ENCODE measurements at regions not wholly inside any gene's neighbourhood (a gene's known extent, or its start where the extent isn't known, plus 50 kb on each side); places are given as distances from the start of the nearest gene placed in this dataset.
"Not testable (repeated sequence)": the region's sequence is repeated elsewhere in the genome, so short reads cannot be mapped to it uniquely, and the experiment has no call there.

GRCh38 chr4:126183206-126183605 is 868.5 kb downstream of the FAT4 start:
- no peak for FAIRE-seq
- no peak for DNase-seq (ENCODE audit: insufficient read length, low spot score)

DNA sequence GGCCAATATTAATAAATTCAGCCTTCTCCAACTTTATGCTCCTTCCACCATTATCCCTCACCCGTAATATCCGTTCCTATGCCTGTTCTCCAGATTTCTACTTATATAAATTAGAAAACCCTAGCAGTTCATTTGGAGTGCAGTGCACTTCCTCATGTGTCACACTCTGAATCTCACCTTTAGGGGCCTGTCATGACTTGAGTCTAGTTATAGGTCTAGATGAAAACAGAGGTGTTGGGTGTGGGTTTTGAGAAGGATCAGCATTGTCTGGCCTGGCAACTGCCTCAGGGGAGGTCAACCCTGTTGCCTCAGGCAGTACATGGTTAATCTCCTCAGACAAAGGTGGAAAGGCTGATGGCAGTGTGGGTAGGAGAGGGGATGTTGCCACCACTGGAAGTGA is 876.8 kb downstream of the FAT4 start:
- DNase-seq (ENCODE audit: insufficient read length, low spot score) (no peak), FAIRE-seq (no peak)

GRCh38 chr4:126192506-126192905 is 877.8 kb downstream of the FAT4 start:
- DNase-seq (ENCODE audit: insufficient read length, low spot score) (no peak), FAIRE-seq (no peak)

- DNase-seq (ENCODE audit: insufficient read length, low spot score); FAIRE-seq: not testable (repeated sequence)
Observed at GRCh38 chr4:126201251-126202138, 886.7 kb downstream of the FAT4 start.

- DNase-seq (ENCODE audit: insufficient read length, low spot score), result no peak
- FAIRE-seq, result no peak
Observed at GRCh38 chr4:126202226-126202625, 887.5 kb downstream of the FAT4 start.

GRCh38 chr4:126207910-126208309 is 893.2 kb downstream of the FAT4 start:
- FAIRE-seq (no peak), DNase-seq (ENCODE audit: insufficient read length, low spot score) (no peak)

DNA sequence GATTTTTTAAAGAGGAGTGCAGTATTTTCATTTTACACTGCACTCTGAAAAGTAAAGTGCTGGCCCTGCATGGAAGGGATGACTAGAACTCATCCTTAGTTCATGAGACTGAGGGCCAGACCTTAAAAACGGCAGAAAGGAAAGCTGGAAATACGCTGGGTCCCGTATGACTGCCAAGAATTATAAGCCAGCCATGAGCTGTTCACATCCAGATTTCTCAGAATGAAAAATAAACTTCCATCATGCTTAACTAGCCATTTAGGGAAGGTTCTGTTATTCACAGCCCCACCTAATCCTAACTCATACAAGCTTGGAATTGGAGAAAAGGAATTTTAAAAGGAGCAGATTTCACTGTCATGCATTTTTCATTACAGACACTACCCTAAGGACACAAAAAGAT is 894.4 kb downstream of the FAT4 start:
- no peak for FAIRE-seq
- DNase-seq (ENCODE audit: insufficient read length, low spot score), result no peak

DNA sequence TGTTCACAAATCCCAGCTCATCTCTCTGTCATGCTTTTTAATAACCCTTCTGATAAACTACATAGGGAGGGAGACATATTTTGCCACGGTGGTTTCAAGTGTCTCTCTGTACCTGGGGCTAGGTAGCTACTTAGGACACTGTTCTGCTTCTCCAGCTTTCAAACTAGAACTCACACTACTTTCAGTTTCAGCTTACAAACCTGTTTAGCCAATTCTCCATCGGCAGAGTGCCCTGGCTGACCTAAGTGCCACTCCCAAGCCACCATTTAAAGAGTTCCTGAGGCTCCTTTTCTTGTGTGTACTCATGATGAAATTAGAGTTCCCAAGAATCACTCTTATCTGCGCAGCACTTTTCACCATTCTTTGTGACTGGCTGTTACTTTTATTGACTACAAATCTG is 899.2 kb downstream of the FAT4 start:
- FAIRE-seq (no peak), DNase-seq (ENCODE audit: insufficient read length, low spot score) (no peak)

GRCh38 chr4:126215759-126216158 is 901.0 kb downstream of the FAT4 start:
- DNase-seq (ENCODE audit: insufficient read length, low spot score) (no peak), FAIRE-seq (no peak)

- FAIRE-seq, result no peak
- no peak for DNase-seq (ENCODE audit: insufficient read length, low spot score)
Observed at GRCh38 chr4:126216611-126217010, 901.9 kb downstream of the FAT4 start.

DNA sequence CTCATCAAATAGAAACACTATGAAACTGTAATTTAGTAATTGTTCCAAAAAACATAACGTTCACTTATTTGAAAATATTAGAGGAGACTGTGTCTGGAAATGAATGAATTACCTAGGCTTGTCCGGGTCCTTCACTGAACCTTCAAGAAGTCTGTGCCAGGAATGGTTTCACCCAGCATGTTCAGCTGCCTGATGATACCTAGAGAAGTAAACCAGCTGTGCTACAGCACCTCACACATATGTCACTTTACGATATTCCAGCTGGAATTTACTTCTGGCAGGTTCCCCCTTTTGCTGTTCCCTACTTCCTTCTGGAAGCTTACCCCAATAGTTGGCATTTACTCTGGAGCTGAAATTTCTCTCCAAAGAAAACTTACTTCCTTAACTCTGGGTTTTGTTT is 906.5 kb downstream of the FAT4 start:
- FAIRE-seq (no peak), DNase-seq (ENCODE audit: insufficient read length, low spot score) (no peak)

DNA sequence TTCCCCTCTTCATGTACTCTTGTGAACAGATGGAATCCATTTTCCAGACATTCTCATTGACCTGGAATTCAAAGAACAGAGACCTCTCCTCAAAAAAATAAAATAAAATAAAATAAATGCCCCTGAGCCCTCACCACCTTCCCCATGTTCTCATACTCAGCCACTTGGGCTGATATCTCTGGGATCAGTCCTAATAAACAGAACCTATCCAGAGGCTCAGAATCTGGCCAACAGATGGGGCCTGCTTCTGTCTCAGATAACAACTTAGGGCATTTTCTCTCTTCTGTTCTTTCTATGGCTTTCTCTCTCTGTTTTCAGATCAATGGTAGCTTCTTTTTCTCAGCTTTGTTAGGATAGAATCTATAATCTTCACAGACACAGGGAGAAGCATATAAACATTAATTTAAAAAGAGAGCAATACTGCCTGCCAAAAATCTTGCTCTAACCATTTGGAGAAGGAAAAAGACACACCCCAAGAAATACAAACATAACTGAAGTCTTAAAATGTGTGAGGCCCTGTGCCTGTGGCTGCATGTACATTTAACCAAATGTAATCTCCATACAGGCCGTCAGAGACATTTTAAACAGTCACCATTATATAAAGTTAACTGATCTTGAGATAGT is 907.1 kb downstream of the FAT4 start:
- FAIRE-seq (no peak), DNase-seq (ENCODE audit: insufficient read length, low spot score) (no peak)

GRCh38 chr4:126223784-126224407 is 909.1 kb downstream of the FAT4 start:
- DNase-seq (ENCODE audit: insufficient read length, low spot score) (no peak), FAIRE-seq (no peak)

GRCh38 chr4:126227428-126227827 is 912.7 kb downstream of the FAT4 start:
- DNase-seq (ENCODE audit: insufficient read length, low spot score), result no peak
- FAIRE-seq, result no peak

DNA sequence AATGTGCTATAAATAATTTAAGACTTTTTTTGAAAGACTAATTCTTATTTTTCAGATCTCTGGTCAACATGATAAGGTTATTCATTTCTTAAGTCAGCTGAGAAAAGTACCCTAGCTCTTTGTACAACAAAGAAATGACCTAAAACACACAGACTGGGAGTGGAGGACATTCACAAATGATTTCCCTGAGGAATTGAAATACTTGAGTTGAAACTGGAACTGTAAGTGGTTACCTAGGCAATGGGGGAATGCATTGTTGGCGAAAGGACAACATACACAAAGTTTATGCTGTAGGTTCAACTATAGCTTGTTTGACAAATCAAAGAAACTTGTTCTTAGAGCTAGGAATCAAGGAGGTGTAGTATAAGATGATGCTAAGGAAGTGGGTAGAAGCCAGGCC is 915.5 kb downstream of the FAT4 start:
- FAIRE-seq, result no peak
- no peak for DNase-seq (ENCODE audit: insufficient read length, low spot score)

- no peak for DNase-seq (ENCODE audit: insufficient read length, low spot score)
- FAIRE-seq, result no peak
Observed at GRCh38 chr4:126233483-126233882, 918.7 kb downstream of the FAT4 start.

GRCh38 chr4:126238013-126238412 is 923.3 kb downstream of the FAT4 start:
- FAIRE-seq, result peak; percentile 4
- no peak for DNase-seq (ENCODE audit: insufficient read length, low spot score)

DNA sequence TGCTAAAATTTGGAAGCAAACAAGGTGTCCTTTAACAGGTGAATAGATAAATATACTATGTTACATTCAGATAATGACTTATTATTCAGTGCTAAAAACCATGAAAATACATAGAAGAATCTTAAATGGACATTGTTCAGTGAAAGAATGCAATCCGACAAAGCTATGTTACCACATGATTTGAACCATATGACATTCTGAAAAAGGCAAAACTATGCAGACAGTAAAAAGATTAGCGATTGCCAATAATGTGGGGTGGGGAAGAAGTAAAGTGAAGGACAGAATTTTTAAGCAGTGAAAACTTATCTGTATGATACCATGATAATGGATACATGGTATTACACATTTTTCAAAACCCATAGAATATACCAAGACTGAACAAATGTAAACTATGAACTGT is 926.9 kb downstream of the FAT4 start:
- DNase-seq (ENCODE audit: insufficient read length, low spot score) (no peak), FAIRE-seq (no peak)

GRCh38 chr4:126242679-126243390 is 928.1 kb downstream of the FAT4 start:
- no peak for FAIRE-seq
- no peak for DNase-seq (ENCODE audit: insufficient read length, low spot score)

GRCh38 chr4:126247409-126247808 is 932.7 kb downstream of the FAT4 start:
- DNase-seq (ENCODE audit: insufficient read length, low spot score) (no peak), FAIRE-seq (no peak)

DNA sequence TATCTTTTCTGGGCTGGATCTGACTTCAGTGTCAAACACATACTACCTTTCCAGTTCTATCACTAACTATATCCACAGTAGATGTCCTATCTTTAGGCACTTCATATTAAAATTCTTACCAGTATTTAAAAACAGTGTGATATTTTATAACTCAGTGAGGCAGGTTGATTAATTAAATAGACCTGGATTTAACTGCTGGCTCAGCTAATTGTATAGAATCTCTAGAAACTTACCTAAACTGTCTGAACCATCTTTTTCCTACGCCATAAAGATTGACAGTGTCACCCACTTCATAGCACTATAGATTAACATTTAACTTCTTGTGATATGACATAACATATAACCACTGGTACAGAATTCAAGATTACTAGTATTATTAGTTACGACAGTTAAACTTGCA is 935.3 kb downstream of the FAT4 start:
- DNase-seq (ENCODE audit: insufficient read length, low spot score) (no peak), FAIRE-seq (no peak)

Data from HTR-8/SVneo (cell line).